ENCODE measurements at regions not wholly inside any gene's neighbourhood (a gene's known extent, or its start where the extent isn't known, plus 50 kb on each side); places are given as distances from the start of the nearest gene placed in this dataset.

GRCh38 chr2:154995361-154995760, 296.9 kb downstream of the KCNJ3 start:
- no peak for TF ChIP-seq CTCF (IDR thresholded peaks at IDR 0.05; ENCODE audit: insufficient read depth, missing control alignments)
- FAIRE-seq (no peak), DNase-seq (ENCODE audit: insufficient read length, low spot score) (no peak)

GRCh38 chr2:154992826-154993225, 294.3 kb downstream of the KCNJ3 start:
- FAIRE-seq (no peak), DNase-seq (ENCODE audit: insufficient read length, low spot score) (no peak)
- no peak for TF ChIP-seq CTCF (IDR thresholded peaks at IDR 0.05; ENCODE audit: insufficient read depth, missing control alignments)

GRCh38 chr2:154978710-154979109, 280.2 kb downstream of the KCNJ3 start:
- DNase-seq (ENCODE audit: insufficient read length, low spot score) (no peak), FAIRE-seq (no peak)
- TF ChIP-seq CTCF (IDR thresholded peaks at IDR 0.05; ENCODE audit: insufficient read depth, missing control alignments) = no peak

- TF ChIP-seq CTCF (IDR thresholded peaks at IDR 0.05; ENCODE audit: insufficient read depth, missing control alignments) = no peak
- no peak for DNase-seq (ENCODE audit: insufficient read length, low spot score)
- no peak for FAIRE-seq
These were observed 279.7 kb downstream of the KCNJ3 start for GRCh38 chr2:154978244-154978643.

- FAIRE-seq (no peak), DNase-seq (ENCODE audit: insufficient read length, low spot score) (no peak)
- no peak for TF ChIP-seq CTCF (IDR thresholded peaks at IDR 0.05; ENCODE audit: insufficient read depth, missing control alignments)
These were observed 275.5 kb downstream of the KCNJ3 start for GRCh38 chr2:154974041-154974440.

- FAIRE-seq (peak; percentile 44), DNase-seq (ENCODE audit: insufficient read length, low spot score) (no peak)
- TF ChIP-seq CTCF (IDR thresholded peaks at IDR 0.05; ENCODE audit: insufficient read depth, missing control alignments) = no peak
These were observed 265.0 kb downstream of the KCNJ3 start for GRCh38 chr2:154963511-154963910.

GRCh38 chr2:154961676-154962075, 263.2 kb downstream of the KCNJ3 start:
- no peak for FAIRE-seq
- TF ChIP-seq CTCF (IDR thresholded peaks at IDR 0.05; ENCODE audit: insufficient read depth, missing control alignments) = no peak
- DNase-seq (ENCODE audit: insufficient read length, low spot score) = no peak

All from D721Med (cell line).